Stimulated activated CD4-positive, alpha-beta T cell treated with anti-CD3 and anti-CD28 coated beads, Interleukin-15, amount 100 ng/mL, for 1 hour (primary cell): ENCODE measurements at regions not wholly inside any gene's neighbourhood (a gene's known extent, or its start where the extent isn't known, plus 50 kb on each side); places are given as distances from the start of the nearest gene placed in this dataset.

Experiments used
- DNase-seq, 2 donors: peaks; one replicate each; pipeline ENCODE4 v3.0.0-alpha.2; 2020; ENCODE audit warnings: low read depth in 1 of 2, low spot score in 1 of 2

DNA sequence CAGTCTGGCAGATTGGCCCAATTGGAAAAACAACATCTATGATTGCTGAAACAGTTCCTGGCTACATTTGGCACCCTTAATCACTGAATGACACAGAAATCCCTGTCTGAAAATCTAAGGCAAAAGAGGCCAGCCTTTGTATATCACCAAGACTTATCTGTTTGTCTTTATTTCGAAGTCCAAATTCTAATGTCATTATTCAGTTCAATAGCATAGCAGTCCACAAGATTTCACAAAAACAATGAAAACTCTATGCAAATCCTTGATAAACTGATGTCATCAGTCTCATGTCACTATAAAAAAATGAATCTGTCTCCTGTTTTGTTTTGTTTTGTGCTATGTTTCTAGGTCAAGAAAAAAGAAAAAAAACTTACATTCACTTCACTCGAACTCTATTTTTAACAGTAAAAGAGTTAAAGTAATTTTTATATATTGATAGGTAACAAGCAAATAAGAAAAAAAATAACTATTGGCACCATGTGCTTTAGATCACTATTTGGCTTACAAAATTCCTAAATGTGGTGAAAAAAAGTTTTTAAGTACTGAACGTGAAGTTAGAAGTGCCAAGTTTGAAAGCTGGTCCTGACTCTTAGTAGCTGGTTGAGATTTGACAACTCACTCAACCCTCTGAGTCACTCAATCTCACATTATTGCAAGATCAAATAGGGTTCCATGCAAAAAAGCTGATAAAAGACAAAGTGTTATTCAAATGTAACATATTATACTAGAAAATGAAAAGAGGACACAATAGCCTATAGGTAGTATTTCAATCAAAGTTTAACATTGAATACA is 359.3 kb downstream of the IRS1 start:
- no peak for DNase-seq

DNA sequence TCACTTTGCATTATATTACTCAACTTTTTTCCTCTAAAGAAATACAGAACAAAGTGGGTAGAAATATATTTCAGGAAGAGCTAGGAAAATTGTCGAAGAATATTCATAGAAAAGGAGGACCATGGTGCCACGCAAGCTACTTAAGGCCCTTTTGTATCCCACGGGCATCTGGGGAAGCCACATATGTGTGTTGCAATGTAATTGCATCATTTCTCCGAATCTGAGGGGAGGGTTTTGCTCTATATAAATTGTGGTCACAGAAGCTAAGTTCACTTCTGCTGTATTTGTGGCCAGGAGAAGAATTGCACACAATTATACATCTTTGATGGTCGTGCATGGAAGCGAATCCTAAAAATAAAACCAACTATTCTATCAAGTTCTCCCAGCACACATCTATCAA is 360.3 kb downstream of the IRS1 start:
- no peak for DNase-seq

DNA sequence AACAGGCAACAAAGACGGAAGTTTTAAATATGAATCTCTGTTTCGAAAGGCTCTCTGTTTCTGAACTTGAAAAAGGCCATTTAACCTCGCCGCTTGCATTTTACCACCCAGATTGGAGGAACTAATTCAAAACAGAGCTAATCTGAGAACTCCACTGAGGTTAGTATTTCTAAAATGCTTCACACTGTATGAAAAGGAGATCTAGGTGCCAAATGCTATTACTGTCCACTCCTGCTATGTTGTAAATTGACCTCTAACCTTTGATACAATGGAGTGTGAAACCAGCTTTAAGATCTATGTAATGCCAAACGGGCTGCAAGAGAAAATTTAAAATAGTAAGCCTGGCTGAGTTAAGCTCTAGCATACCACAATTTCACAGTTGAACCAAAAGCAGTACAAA is 364.5 kb downstream of the IRS1 start:
- DNase-seq: no peak

DNA sequence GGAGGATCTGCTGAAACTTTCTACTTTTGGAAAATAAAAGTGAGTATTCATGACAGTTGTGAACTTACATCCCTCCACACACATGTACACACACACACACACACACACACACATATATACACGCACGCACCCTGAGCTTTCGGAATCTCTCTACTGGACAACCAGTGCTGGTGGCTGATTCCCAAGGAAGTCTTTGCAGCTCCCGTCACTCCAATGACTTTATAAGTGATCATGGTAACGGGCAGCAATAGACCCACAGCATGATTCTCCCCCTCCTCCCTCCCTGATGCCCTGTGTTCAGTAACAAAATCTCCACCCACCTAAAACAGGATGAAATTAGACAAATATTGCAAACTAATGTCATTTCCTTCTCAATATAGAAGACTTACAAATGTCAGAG is 364.9 kb downstream of the IRS1 start:
- no peak for DNase-seq

DNA sequence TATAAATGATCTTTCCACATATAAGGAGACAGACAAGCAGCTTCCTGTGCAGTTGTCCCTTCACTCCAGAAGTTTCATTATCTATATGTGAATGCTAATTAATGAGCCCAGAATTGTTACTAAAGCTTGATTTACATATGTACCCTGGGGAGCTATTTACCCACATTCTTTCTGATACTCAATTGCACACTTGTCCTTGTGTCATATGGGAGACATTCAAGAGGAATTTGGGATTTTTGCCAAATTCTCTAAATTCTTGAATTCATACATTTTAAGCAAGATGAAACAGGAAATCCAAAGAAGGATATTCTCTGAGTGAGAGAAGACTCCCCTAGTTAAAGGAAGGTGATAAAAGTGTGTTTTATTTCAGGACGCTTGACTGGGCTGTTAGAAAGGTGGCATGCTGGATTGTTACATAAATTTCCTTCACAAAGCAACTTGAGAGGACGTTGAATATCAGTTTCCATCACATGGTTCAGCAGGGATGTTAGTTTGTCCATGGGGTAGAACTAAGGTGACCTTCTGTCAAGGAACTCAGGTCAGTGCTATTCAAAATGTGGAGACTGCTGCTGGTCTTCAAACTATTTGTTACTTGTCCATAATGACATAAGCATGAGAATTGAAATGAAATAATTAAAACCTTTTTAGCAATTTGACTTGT is 368.2 kb downstream of the IRS1 start:
- DNase-seq: no peak

DNA sequence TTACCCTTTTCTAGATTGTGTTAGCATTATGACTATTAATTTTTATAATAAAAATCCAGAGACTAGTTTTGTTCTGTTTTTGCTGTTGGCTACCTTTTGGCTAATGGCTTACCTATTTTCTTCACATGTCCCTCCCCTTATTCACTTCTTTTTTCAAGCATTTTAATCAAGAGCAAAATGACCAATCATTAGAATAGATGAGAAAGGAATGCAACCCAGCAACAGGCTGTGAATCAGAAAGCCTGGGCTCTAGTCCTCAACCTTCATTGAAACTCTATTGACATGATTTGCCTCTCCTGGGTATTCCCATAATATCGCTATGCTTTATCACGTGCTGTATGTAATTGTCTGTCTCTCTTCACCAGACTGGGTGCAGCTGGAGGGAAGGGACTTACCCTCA is 370.1 kb downstream of the IRS1 start:
- DNase-seq: no peak

DNA sequence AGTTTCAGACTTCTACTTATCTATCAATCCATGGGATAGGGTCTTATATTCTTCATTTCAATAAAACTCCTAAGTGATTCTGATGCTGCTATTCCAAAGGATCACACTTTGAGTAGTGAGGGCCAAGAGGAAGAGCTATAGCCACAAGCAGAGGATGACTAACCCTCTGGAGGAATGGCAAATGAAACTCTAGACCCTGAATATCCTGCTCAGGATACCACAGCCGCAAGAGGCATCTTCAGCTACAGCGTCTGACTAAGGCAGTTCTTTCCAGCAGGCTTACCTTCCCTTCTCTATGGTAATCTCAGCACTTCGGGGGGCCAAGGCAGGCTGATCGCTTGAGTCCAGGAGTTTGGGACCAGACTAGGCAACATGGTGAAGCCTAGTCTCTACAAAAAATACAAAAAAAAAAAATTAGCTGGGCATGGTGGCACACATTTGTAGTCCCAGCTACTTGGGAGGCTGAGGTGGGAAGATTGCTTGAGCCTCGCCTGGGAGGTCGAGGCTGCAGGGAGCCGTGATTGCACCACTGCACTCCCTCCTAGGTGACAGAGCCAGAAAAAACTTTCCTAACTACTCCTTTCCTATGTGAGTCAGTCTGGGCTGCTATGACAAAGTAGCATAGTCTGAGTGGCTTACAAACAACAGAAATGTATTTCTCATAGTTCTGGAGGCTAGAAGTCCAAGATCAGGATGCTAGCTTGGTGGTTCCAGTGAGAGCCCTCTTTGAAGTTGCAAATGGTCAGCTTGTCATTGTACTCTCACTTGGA is 371.9 kb downstream of the IRS1 start:
- DNase-seq: no peak

DNA sequence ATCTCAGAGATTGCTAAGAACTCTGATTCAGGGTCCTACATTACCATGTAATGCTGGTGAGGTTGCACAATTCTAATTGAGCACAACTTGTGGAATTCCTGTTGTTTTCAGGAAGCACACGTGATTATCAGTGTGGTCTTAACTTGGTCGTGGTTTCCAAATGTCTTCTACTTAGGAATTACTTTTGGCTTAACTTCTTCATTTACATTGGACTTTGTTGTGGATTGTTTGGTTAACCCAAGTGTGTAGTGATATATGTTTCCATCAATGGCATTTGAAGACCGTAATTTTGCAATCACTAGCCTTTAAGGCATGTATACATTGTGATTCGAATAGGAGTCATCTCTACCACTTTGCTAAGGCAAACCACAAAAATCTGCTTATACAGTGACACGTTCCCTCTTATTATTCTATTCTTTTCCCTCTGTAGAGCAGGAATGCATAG is 373.3 kb downstream of the IRS1 start:
- DNase-seq: no peak

DNA sequence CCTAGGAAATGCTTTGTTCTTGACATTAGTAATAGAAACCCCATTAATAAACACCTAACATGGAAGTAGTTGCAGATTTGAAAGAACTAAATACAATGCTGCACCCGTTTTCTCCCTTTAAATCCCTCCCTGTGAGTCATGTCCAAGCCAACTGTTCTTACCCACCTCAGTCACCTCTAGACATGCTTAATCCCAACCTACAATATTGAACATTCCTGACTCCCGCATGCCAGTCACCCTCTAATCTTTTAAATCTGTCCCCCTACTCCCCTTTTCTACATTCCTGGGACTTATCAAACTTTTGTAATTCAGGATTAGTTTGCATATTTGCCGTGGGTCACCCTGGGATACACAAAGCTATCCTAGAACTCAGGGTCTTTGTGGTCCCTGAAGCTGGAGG is 374.6 kb downstream of the IRS1 start:
- DNase-seq: no peak

DNA sequence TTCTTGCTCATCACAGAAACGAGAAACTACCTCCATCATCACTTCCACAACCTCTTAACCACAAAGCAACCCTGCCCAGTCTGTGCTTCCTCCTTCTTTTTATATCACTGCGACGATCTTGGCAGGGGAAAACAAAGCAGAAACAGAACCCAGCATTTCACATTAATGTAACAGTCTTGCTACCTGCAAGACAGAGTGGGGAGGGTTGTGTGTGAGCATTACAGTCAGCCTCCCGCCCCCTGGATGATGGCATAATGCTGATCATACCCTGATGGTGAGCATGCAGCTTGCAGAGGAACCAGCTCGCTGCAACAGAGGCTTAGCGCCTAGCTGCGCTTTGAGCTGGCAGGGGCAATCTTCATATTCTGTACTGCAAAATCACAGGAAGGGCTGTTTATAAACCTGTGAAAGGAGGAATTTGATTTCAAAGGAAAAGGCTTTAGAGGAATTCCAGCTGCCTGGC is 376.1 kb downstream of the IRS1 start:
- peak; percentile 5 to 12 for DNase-seq

DNA sequence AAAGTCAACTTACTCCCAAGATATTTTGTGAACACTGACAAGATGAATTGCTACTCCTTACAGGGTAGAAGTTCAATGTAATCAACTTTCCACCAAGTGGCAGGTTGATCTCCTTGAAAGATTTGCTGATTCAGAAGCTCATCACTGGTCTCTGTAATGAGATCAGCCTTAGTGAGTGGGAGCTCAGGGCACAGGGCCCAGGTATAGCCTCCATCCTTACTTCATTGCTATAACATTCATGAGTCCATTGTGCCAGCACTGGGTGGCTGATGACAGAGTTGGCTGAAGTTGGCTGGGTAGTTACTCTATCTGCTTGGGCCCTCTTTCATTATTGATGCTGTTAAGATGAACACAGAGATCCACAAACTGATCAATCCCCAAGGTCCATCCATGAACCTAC is 379.0 kb downstream of the IRS1 start:
- no peak for DNase-seq

DNA sequence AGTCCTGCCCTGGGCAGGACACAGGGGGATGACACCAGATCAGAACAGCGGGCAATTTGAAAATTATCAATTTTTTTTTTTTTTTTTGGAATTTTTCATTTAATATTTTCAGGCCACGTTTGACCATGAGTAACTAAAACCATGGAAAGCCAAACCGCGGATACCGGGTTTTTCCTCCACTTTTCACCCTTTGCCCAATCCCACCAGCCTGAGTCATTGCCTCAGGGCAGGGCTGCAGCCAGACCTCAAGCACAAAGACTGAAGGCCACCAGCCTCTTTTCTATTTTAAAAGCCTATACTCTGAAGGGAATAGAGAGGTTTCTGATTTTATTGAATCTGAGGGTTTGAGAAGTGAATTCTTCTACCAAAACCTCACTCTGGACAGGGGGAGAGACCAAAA is 381.1 kb downstream of the IRS1 start:
- no peak for DNase-seq

DNA sequence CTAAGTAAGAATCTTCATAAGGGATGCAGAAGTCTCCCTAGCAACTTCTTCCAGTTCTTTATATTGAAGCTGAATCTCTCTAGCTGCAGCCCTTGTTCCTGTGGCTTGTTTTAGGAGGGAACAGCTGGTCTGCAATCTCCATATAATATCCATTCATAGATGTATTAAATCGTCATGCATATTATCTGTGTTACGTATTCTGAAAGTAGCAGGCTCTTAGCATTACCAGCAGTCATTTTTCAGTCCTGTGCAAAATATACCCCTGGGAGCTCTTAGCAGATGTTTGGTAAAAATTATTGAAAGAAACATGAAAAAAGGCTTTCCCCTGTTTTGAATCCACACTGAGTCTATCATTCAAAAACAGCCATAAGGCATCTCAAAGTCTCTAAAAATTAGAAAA is 385.3 kb downstream of the IRS1 start:
- DNase-seq: no peak

DNA sequence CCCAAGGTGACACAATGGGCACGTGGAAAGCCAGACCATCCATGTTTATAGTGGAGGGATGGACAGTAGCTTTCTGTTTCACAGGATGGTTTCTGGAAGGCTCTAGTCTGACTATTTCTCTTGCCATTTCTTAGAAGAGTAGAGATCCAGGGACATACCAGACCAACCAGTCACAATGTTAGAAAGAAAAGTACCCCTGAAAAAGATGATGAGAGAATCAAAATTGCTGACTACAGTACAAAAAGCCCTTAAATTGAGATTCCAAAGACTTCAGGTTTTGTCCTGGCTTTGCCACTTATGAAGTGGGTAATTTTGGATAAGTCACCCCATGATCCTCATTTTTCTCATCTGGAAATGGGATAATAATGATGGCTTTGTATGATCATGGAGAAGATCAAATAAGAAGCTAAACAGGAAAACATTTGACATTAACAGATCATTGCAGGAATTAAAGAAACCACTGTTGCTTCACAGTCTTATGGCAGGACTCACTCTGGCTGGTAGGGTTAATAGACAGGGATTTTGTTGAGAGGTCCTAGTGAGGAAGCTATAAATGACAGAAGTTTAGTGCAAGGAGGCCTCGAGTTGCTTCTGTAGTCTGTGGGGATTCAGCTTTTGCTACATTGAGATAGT is 386.0 kb downstream of the IRS1 start:
- DNase-seq: no peak

DNA sequence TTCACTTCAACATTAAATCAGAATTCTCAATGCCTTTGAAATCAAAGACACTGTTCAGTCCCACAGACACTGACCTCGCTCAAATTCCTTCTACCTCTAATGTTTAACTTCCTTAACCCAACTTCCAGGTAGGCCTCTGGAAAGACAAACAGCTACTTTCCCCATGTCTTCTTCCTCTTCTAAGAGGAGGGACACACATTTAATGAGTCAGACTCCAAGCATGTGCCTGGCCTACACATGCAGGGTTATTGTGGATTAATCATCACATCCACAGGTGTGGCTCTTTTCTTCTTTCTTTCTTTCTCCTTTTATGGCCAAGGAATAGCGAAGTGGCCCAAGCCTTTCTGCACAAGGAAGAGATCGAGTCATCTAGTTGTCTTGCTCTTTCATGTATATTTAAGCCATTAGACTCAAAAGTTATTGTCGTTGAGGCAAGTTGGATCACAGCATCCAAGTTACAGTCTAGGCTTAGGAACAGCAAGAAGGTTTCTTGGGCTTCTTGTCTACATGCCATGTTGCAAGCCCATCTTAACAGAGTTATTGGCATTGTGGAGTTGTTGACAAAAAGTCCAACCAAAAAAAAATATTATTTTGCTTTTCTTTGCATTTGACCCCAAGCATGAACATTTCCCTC is 387.8 kb downstream of the IRS1 start:
- no peak for DNase-seq

DNA sequence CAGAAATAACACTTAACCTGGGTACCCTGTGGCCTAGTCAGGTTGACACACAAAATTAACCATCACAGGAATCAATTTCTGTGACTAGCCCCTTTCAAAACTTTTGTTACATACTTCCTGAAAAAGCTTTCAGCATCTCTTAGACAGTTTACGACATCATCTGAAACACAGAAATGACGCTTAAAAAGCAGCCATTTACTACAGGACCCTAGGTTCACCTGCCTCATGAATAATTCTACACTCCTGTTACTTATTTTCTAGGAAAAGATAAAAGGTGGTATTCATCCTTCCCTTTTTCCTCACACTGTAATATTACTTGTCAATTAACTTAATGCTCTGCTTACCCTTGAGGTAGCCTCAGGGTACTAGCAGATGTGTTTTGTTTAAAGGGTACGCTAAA is 388.4 kb downstream of the IRS1 start:
- no peak for DNase-seq

DNA sequence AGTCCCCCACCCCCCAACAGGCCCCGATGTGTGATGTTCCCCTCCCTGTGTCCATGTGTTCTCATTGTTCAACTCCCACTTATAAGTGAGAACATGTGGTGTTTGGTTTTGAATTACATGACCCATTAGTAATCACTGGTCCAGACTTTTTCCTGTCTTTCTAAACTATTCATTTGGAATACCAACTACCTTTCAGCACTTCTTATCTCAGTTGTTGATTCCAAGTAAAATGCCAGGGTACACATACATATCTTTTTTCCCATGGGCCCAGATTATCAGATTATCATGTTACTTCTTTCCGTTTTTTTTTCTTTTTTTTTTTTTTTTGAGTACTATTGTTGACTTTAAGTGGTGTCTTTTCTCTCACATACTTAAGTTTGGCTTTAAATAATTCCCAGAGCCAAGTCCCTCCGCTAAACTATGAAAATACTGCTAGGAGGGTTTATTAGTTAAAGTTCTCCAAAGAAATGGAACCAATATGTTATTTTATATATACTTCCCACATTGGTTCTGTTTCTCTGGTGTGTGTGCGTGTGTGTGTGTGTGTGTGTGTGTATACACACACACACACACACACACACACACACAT is 389.3 kb downstream of the IRS1 start:
- no peak for DNase-seq

DNA sequence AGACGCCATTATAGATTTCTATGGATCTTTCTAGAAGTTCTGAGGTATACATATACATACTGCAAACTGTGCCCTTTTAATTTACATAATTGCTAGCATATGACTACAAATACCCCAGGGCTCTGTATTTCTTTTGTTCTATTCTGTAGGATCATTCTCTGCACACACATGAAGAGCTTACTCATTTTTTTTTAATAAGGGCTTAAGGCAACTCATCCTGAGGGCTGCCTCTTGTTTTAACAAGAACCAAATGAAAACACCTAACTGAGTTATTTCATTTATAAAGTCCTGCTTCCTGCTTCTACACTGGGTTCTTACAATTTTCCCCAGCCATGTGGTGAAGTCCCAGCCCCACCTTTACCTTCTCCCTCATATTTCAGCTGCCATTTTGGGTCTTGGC is 390.5 kb downstream of the IRS1 start:
- DNase-seq: no peak

DNA sequence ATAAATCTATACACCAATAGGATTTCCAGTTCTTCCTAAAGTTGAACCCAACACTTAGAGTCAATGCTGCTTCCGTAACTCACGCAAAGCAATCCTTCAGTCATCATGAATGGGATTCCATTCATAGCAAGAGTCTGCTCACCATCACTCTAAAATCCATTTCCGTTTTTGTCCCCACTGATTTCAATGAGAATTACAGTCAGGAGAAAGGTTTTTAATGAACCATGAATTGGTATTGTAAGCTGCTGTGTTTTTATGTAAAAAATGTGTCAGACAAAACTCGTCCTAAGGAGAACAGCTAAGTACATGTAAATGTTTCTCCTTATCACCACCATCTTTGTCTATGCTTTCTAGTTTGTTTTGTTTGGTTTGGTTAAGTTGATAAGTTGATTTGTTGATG is 391.5 kb downstream of the IRS1 start:
- no peak for DNase-seq

DNA sequence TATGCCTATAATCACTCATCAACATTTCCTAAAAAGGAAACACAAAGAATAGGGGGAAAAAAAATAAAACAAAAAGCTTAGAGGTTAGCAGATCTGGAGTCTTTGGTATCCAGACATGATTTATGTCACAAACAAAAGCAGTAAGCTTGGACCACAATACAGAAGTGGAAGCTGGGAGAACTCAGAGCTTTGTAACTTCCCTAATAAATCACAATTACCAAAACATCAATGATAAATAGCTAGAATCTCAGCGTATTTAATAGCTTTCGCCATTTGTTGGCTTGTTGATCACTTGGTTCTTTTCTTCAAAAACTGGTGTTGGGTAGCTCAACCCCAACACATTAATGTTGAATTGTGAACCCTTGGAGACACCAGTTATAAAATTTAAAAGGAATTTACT is 392.5 kb downstream of the IRS1 start:
- DNase-seq: no peak

DNA sequence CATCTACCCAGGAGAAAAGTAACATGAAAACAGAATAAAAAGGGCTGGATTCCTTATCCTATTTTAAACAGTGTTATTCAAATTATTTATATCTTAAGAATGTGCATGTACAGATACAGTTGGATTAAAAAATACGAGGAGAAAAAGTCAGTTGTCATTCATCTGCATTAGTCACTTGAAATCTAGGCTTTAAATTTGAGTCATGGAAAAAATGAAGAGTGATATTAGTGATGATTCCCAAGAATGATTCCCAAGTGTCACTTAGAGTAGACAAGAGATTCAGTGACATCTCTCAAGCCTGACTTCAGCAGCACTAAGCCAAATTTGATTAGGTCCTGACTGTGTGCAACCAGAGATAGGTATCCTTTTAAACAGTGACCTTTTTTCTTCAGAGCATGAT is 394.2 kb downstream of the IRS1 start:
- no peak for DNase-seq
